Fibroblast of lung (primary cell): ENCODE measurements at regions not wholly inside any gene's neighbourhood (a gene's known extent, or its start where the extent isn't known, plus 50 kb on each side); places are given as distances from the start of the nearest gene placed in this dataset.

Experiments
- CTCF ChIP-seq, 2 donors: IDR thresholded peaks in 1 of 2; conservative IDR thresholded peaks in 1 of 2; 1 replicate in 1 of 2; 2 replicates in 1 of 2; pipeline ENCODE4 v1.5.1; 2011 to 2012; ENCODE audit warnings: low read length in 2 of 2, control low read depth in 1 of 2, inconsistent platforms in 1 of 2, low read depth in 1 of 2, mild to moderate bottlenecking in 1 of 2
- EZH2 ChIP-seq: IDR thresholded peaks from 2 replicates; pipeline ENCODE4 v1.5.1; 2012; ENCODE audit warnings: low read length, control low read depth, mild to moderate bottlenecking; ENCODE audit errors: missing control alignments

- TF ChIP-seq CTCF (conservative IDR thresholded peaks at IDR 0.05 in 1 of 2, IDR thresholded peaks at IDR 0.05 in 1 of 2; ENCODE audit: low read depth in 1 of 2, low read length in 2 of 2) (no peak), EZH2 (no peak)
Measured at GRCh38 chr6:110037726-110038295, 59.7 kb downstream of the GPR6 start.
